ENCODE measurements at regions not wholly inside any gene's neighbourhood (a gene's known extent, or its start where the extent isn't known, plus 50 kb on each side); places are given as distances from the start of the nearest gene placed in this dataset.
"Not testable (repeated sequence)": the region's sequence is repeated elsewhere in the genome, so short reads cannot be mapped to it uniquely, and the experiment has no call there.

- no peak for DNase-seq (ENCODE audit: low read depth)
These were observed 244.9 kb upstream of the NEBL start for GRCh38 chr10:21141946-21142492.

DNA sequence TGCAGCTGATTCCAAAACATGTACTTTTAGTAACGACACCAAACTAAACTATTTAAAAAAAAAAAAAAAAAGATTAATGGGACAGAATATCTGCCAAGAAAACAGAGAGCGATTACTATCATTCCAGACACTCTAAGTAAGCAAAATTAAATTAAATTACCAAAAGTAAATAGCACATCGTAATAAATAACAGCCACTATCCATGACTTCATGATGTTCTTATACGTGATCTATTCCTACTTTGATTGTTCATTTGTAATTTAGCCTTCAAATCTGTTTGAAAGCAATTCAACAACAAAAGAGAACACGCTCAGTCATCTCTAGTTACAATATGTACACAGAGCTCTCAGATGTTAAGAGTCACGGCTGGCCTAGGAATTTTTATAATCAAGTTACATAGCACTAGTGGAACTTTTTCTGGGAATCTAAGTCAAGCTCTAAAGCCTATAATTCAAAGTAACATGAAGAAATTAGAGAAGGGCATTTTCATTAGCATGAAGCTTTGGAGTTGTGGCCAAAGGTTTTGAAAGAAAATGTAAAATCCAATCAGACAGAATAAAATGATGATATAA is 241.7 kb upstream of the NEBL start:
- DNase-seq (ENCODE audit: low read depth): no peak

DNA sequence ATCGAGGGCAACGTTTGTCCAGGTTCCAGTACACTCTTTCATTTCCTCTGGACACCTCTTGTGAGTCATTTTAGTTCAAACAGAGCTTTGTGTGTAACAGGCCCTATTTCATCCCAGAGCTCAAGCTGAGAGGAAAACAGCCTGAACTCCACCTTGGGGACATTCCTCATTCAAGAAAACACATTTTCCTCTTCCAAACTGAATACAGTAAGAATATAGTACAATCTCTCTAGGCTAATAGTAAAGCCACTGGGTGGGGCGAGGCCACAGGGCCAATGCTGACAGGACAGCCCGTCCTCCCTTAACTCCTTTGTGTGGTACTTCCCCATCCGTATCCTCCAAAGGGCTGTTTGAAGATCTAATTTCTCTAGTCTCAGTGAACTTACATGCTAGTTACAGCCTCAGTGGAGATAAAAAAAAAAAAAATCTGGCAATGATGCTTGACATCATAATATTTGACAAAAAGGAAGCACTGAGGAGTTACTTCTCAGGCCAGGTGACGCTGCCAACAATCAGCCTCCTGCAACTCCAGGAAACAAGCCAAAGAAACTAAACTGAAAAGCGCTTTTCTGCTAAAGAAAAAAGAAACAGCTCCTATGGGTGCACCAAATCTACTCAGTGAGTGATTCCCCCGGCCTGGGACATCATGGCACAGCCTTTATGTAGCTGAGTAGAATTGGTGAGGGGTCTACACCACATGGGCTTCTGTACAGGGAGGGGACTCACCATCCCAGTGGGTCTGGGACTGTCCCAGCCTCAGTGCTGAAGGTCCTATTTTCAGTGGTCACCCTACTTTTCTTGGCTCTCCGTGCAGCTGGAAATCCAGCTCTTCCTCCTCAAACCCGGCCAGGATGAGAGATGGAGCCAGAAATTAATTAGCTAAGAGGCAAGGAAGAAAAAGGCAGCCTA is 238.2 kb upstream of the NEBL start:
- DNase-seq (ENCODE audit: low read depth): peak; percentile 76

DNA sequence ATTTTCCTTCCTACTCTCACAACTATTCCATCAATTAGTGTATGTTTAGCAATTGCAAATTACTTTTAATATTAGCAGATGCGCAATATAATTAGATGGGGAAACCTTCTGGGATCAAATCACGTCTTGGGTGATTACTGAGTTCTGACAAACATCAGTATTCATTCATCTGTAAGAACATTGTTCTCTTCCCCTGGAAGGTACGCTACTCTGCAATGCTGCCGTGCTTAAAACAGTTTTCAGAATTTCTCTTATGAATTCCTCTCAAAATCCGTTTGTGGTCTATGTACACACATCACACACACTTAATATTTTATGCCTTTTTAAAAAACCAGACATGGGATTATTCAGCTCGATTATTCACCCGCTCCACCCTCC is 237.5 kb upstream of the NEBL start:
- no peak for DNase-seq (ENCODE audit: low read depth)

DNA sequence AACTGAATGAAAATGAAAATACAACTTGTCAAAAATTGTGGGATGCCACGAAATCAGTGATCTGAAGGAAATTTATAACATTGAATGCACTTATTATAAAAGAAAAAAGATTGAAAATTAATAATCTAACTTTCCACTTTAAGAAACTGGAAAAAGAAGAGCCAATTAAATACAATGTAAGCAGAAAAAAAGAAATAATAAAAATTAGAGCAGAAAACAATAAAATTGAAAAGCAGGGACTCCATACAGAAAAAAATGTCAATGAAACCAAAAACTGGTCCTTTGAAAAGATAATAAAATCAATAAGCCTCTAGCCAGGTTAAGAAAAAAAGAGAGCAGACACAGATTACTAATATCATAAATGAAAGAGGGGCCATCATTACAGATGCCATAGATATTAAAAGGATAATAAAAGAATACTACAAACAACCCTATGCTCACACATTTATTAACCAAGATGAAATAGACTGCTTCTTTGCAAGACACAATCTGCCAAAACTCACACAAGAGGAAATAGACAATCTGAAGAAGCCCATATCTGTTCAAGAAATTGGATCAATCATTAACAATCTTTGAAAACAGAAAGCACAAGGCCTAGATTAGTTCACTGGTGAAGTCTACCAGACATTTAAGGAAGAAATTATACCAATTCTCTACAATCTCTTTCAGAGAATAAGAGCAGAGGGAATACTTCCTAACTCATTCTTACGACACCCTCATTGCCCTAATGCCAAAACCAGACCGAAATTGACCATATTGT is 233.8 kb upstream of the NEBL start:
- DNase-seq (ENCODE audit: low read depth): no peak

DNA sequence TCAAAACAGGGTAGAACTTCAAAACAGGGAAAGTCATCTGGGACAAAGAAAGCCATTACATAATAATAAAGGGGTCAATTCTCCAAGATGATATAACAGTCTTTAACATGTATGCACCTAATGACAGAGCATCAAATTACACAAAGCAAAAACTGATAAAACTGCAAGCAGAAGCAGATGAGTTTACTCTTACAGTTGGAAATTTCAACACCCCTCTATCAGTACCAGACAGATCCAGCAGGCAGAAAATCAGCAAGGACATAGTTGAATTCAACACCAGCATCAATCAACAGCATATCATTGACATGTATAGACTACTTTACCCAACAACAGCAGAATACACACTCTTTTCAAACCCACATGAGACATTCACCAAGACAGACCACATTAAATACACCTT is 233.0 kb upstream of the NEBL start:
- no peak for DNase-seq (ENCODE audit: low read depth)

- DNase-seq (ENCODE audit: low read depth): no peak
These were observed 228.5 kb upstream of the NEBL start for GRCh38 chr10:21125471-21126228.

GRCh38 chr10:21122907-21123306 is 225.8 kb upstream of the NEBL start:
- no peak for DNase-seq (ENCODE audit: low read depth)

- not testable (repeated sequence) for DNase-seq (ENCODE audit: low read depth)
These were observed 224.7 kb upstream of the NEBL start for GRCh38 chr10:21121822-21122221.

GRCh38 chr10:21114683-21115082 is 217.6 kb upstream of the NEBL start:
- no peak for DNase-seq (ENCODE audit: low read depth)

DNA sequence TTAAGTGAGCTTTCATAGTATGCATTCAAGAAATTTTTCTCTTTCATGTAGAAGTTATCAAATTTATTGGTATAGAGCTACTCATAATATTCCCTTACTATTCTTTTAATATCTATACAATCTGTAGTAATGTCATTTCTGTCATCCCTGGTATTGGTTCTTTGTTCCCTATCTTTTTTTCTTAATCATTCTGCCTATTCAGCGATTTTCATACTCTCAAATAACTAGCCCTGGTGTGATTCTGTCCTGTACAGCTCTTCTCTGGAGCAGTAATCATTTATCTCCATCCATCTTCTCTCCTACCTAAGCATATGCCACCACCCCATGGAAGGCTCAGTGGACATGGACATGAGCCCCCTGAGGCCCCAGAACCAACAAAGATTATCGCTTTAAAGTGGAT is 213.2 kb upstream of the NEBL start:
- DNase-seq (ENCODE audit: low read depth): no peak

DNA sequence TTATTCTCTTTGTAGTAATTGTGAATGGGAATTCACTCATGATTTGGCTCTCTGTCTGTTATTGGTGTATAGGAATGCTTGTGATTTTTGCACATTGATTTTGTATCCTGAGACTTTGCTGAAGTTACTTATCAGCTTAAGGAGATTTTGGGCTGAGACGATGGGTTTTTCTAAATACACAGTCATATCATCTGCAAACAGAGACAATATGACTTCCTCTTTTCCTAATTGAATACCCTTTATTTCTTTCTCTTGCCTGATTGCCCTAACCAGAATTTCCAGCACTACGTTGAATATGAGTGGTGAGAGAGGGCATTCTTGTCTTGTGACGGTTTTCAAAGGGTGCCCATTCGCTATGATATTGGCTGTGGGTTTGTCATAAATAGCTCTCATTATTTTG is 209.8 kb upstream of the NEBL start:
- not testable (repeated sequence) for DNase-seq (ENCODE audit: low read depth)

- not testable (repeated sequence) for DNase-seq (ENCODE audit: low read depth)
These were observed 208.2 kb upstream of the NEBL start for GRCh38 chr10:21105331-21105730.

- peak; percentile 54 for DNase-seq (ENCODE audit: low read depth)
These were observed 203.9 kb upstream of the NEBL start for GRCh38 chr10:21100871-21101514.

GRCh38 chr10:21100190-21100589 is 203.1 kb upstream of the NEBL start:
- no peak for DNase-seq (ENCODE audit: low read depth)

- peak; percentile 43 for DNase-seq (ENCODE audit: low read depth)
These were observed 202.4 kb upstream of the NEBL start for GRCh38 chr10:21099291-21100062.

- DNase-seq (ENCODE audit: low read depth): peak; percentile 68
These were observed 200.8 kb upstream of the NEBL start for GRCh38 chr10:21097926-21098355.

GRCh38 chr10:21095494-21096055 is 198.5 kb upstream of the NEBL start:
- DNase-seq (ENCODE audit: low read depth): no peak

DNA sequence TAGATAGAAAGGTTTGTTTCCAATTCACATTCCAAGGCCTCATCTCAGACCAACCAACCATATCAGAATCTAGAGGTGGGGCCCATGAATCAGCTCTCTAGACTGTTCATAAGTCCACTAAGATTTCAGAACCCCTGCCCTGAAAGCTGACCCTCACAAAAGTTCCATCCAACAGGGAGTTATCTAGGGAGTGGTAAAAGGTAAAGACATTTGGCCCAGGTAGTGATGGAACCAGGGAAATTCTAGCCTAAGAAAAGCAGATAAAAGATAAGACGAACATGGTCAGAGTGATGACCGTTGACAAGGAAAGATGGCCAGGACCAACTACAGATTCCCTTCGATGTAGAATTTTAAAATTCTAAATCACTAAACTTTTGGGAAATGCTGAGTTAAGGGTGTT is 198.0 kb upstream of the NEBL start:
- DNase-seq (ENCODE audit: low read depth): no peak
